ENCODE measurements at regions not wholly inside any gene's neighbourhood (a gene's known extent, or its start where the extent isn't known, plus 50 kb on each side); places are given as distances from the start of the nearest gene placed in this dataset.
"Not testable (repeated sequence)": the region's sequence is repeated elsewhere in the genome, so short reads cannot be mapped to it uniquely, and the experiment has no call there.

DNA sequence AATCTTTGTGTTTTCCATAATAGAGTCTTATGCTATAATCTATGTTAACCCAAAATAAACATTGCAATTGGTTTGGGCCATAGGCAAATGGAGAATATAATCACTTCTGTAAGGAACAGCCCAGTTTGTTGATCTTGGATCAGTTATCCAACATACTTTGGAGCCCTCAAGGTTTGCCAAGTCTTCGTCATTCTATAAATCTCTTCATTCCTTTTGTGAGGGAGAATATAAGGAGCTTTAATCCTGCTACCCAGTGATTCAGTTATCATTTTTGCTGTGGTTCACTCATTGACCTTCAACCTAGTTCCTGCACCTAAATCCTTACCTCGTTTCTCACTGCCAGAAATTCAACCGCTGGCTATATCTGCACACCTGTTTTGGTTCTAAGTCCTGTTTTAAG is 500.3 kb upstream of the PTCHD4 start:
- DNase-seq = no peak
- intact Hi-C loops (cut with DNase I) = no loop called here

- DNase-seq = no peak
- intact Hi-C loops (cut with DNase I) = no loop called here
These were observed 499.8 kb upstream of the PTCHD4 start for GRCh38 chr6:48610846-48611245.

DNA sequence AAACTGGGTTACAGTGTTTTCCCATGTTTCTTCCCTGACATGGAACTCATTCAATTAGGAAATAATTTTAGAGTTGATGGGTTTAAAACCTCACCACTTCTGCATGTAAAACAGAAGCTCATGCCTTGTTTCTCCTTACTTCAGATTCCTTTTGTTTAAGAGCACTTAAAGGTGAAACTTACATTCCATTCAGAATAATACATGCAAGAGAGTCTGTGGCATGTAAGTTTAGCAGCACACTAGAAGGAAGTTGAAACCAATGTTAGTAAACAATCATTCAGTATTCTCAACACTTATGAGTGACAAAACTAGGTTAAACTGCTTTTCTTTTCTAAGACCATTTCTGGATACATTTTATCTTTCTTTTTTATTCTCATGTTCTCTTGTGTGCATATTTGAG is 495.6 kb upstream of the PTCHD4 start:
- intact Hi-C loops (cut with DNase I) = no loop called here

GRCh38 chr6:48597951-48598350 is 487.0 kb upstream of the PTCHD4 start:
- intact Hi-C loops (cut with DNase I) = no loop called here
- DNase-seq = no peak

More for the DNA sequence above, 495.6 kb upstream of the PTCHD4 start:
- no peak for DNase-seq

GRCh38 chr6:48596830-48597229 is 485.8 kb upstream of the PTCHD4 start:
- intact Hi-C loops (cut with DNase I) = no loop called here

GRCh38 chr6:48591158-48591557 is 480.2 kb upstream of the PTCHD4 start:
- intact Hi-C loops (cut with DNase I); DNase-seq: not testable (repeated sequence)

More at GRCh38 chr6:48596830-48597229, 485.8 kb upstream of the PTCHD4 start:
- DNase-seq = no peak

DNA sequence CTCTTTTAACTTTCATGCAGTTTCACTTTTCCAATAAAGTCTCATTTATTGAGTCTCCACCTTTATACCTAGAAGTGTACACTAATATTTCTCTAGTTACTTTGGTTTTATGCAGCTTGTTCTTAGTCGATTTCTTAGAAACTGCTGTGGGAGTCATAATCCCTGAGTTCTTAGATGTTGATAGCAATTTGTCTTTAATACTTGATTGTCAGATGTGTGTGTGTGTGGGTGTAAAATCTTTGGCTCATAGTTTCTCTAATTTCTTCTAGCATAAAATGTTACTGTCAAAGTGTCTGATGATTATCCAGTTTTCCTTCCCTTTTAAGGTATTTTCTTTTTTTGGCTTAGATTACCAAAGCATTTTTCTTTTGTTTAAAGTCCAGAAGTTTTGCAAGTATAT is 473.8 kb upstream of the PTCHD4 start:
- intact Hi-C loops (cut with DNase I) = no loop called here
- DNase-seq = peak in 3 of 42 donors; percentile 4 to 18 (median 6)

DNA sequence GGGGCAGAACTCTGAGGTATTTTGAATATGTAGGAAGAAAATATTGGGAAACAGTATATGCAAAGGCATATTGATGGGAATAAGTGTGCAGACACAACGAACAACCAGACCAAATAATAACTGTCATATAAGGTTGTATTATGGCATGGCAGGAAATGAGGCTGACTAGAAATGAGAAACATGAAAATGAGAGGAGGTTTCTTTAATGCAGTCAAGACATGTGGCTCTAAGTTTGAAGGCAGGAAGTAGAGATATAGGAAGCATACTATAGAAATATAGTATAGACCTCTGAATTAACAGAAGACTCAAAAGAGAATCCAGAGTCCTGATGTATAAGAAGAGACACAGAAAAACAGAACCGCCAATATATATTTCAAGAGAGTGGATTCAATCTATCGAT is 459.7 kb upstream of the PTCHD4 start:
- intact Hi-C loops (cut with DNase I) = no loop called here
- DNase-seq = no peak

DNA sequence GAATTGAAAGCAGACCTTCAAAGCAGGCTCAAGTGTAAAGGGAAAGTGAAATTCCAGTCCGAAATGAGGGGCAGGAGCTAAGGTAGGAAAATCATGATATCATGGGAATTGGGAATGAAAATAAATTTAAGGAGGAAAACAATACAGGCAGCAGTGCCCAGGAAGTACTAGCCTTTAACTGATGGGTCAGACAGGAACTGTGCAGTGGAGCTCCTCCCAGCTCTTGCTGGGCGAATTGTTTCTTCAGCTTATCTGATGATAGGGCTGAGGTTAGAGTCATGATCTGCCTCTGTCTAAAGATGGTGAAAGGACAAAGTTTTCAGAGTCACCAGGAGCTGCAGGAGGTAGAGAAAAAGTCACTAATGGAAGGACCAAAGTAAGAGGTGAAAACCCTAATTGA is 457.9 kb upstream of the PTCHD4 start:
- no peak for DNase-seq
- intact Hi-C loops (cut with DNase I) = no loop called here

GRCh38 chr6:48567016-48567415 is 456.0 kb upstream of the PTCHD4 start:
- DNase-seq = no peak

GRCh38 chr6:48564036-48564820 is 453.2 kb upstream of the PTCHD4 start:
- DNase-seq = no peak

More at GRCh38 chr6:48567016-48567415, 456.0 kb upstream of the PTCHD4 start:
- intact Hi-C loops (cut with DNase I) = no loop called here

GRCh38 chr6:48563433-48563832 is 452.4 kb upstream of the PTCHD4 start:
- DNase-seq = no peak
- intact Hi-C loops (cut with DNase I) = no loop called here

More at GRCh38 chr6:48564036-48564820, 453.2 kb upstream of the PTCHD4 start:
- intact Hi-C loops (cut with DNase I) = no loop called here

- intact Hi-C loops (cut with DNase I) = no loop called here
- DNase-seq = no peak
These were observed 449.4 kb upstream of the PTCHD4 start for GRCh38 chr6:48560408-48560807.

DNA sequence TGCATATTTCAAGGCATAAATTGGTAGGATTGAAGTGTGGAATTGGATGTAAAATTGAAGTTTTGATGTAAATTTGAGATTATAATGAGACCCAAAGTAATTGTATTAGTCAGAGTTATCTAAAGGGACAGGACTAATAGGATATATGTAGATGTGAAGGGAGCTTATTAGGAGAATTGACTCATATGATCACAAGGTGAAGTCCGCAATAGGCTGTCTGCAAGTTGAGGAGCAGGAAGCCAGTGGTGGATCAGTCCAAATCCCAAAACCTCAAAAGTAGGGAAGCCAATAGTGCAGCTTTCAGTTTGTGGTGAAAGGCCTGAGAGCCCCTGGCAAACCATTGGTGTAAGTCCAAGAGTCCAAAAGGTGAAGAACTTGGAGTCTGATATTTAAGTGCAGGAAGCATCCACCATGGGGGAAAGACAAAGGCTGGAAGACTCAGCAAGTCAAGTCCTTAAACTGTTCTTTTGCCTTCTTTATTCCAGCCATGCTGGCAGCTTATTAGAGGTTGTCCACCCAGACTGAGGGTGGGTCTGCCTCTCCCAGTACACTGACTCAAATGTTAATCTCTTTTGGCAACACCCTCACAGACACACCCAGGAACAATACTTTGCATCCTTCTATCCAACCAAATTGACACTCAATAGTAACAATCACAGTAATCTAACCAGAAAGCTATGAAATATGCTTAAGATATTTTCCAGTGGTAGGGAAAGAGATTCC is 442.6 kb upstream of the PTCHD4 start:
- no peak for DNase-seq
- intact Hi-C loops (cut with DNase I) = no loop called here

- intact Hi-C loops (cut with DNase I) = no loop called here
- DNase-seq = no peak
These were observed 441.9 kb upstream of the PTCHD4 start for GRCh38 chr6:48552905-48553304.

DNA sequence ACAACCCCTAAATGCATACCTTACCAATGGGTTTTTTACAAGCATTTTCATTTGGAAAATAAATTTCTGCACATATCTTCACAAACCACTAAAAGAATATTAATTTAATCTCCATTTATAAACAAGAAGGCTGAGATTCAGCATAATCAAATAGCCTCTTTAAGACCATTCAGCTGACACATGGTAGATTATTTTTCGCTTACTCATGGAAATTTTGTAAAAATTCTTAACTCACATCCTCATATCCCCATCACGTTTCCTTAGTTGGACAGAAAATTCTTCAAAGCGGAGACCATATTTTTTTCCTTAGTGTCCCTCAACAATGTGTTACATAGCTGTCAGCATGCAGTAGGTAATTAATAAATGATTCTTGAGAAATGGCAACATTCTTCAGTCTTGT is 439.6 kb upstream of the PTCHD4 start:
- no peak for DNase-seq
- intact Hi-C loops (cut with DNase I) = no loop called here

- intact Hi-C loops (cut with DNase I) = no loop called here
- no peak for DNase-seq
These were observed 431.2 kb upstream of the PTCHD4 start for GRCh38 chr6:48542191-48542590.

- DNase-seq = no peak
- intact Hi-C loops (cut with DNase I) = no loop called here
These were observed 430.7 kb upstream of the PTCHD4 start for GRCh38 chr6:48541649-48542048.

GRCh38 chr6:48535582-48536009 is 424.6 kb upstream of the PTCHD4 start:
- no peak for DNase-seq
- intact Hi-C loops (cut with DNase I) = no loop called here

DNA sequence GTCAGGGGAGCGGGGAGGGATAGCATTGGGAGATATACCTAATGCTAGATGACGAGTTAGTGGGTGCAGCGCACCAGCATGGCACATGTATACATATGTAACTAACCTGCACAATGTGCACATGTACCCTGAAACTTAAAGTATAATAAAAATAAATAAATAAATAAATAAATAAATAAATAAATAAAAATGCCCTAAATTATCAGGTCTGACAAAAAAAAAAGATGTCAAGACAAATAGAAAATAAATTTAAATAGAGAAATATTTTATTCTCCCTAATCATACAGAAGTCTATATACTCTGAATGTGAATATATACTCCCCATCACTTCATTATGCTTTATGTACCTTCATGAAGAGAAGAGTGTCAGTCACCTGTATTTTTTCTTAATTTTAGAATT is 420.0 kb upstream of the PTCHD4 start:
- intact Hi-C loops (cut with DNase I); DNase-seq: not testable (repeated sequence)

GRCh38 chr6:48525849-48526248 is 414.9 kb upstream of the PTCHD4 start:
- no peak for DNase-seq
- intact Hi-C loops (cut with DNase I) = no loop called here
